ENCODE measurements at regions not wholly inside any gene's neighbourhood (a gene's known extent, or its start where the extent isn't known, plus 50 kb on each side); places are given as distances from the start of the nearest gene placed in this dataset.

- DNase-seq, result no peak
Observed at GRCh38 chr1:239603530-239603929, 217.2 kb downstream of the CHRM3 start.

- no peak for DNase-seq
Observed at GRCh38 chr1:239606850-239607400, 220.6 kb downstream of the CHRM3 start.

- no peak for DNase-seq
Observed at GRCh38 chr1:239608469-239608868, 222.1 kb downstream of the CHRM3 start.

GRCh38 chr1:239612379-239612778 lies 226.0 kb downstream of the CHRM3 start:
- no peak for DNase-seq

GRCh38 chr1:239616673-239617072 lies 230.3 kb downstream of the CHRM3 start:
- DNase-seq, result no peak

- no peak for DNase-seq
Observed at GRCh38 chr1:239617259-239617658, 230.9 kb downstream of the CHRM3 start.

- DNase-seq, result no peak
Observed at GRCh38 chr1:239617731-239618130, 231.4 kb downstream of the CHRM3 start.

GRCh38 chr1:239619190-239619589 lies 232.8 kb downstream of the CHRM3 start:
- no peak for DNase-seq

GRCh38 chr1:239630767-239631166 lies 244.4 kb downstream of the CHRM3 start:
- DNase-seq, result no peak

GRCh38 chr1:239633432-239633831 lies 247.1 kb downstream of the CHRM3 start:
- DNase-seq, result no peak

- no peak for DNase-seq
Observed at GRCh38 chr1:239635276-239635675, 248.9 kb downstream of the CHRM3 start.

- DNase-seq, result no peak
Observed at GRCh38 chr1:239636347-239636746, 250.0 kb downstream of the CHRM3 start.

- no peak for DNase-seq
Observed at GRCh38 chr1:239644604-239645003, 258.2 kb downstream of the CHRM3 start.

- no peak for DNase-seq
Observed at GRCh38 chr1:239647045-239647444, 260.7 kb downstream of the CHRM3 start.

GRCh38 chr1:239647964-239648632 lies 261.7 kb downstream of the CHRM3 start:
- DNase-seq, result no peak

GRCh38 chr1:239655023-239655422 lies 268.7 kb downstream of the CHRM3 start:
- DNase-seq, result no peak

- DNase-seq, result no peak
Observed at GRCh38 chr1:239657291-239657690, 270.9 kb downstream of the CHRM3 start.

GRCh38 chr1:239662950-239663349 lies 276.6 kb downstream of the CHRM3 start:
- DNase-seq, result no peak

GRCh38 chr1:239672256-239672655 lies 285.9 kb downstream of the CHRM3 start:
- DNase-seq, result no peak

- DNase-seq, result no peak
Observed at GRCh38 chr1:239675735-239676134, 289.4 kb downstream of the CHRM3 start.

GRCh38 chr1:239676522-239677273 lies 290.3 kb downstream of the CHRM3 start:
- DNase-seq, result no peak

GRCh38 chr1:239677362-239677761 lies 291.0 kb downstream of the CHRM3 start:
- DNase-seq, result no peak

- DNase-seq, result no peak
Observed at GRCh38 chr1:239678181-239678580, 291.8 kb downstream of the CHRM3 start.

- DNase-seq, result no peak
Observed at GRCh38 chr1:239682046-239682445, 295.7 kb downstream of the CHRM3 start.

Measured in stimulated activated CD4-positive, alpha-beta T cell treated with anti-CD3 and anti-CD28 coated beads, Interleukin-2, amount 100 ng/mL, for 24 hours (primary cell).